GM15510 (cell line): ENCODE measurements at regions not wholly inside any gene's neighbourhood (a gene's known extent, or its start where the extent isn't known, plus 50 kb on each side); places are given as distances from the start of the nearest gene placed in this dataset.

Source experiments
- POLR2A ChIP-seq: IDR thresholded peaks from 3 replicates; pipeline ENCODE4 v1.6.1; 2011; ENCODE audit warnings: borderline replicate concordance; ENCODE audit not compliant: insufficient read length; ENCODE audit errors: extremely low read depth

GRCh38 chr16:85211271-85211801 lies 99.1 kb upstream of the CIBAR2 start:
- TF ChIP-seq POLR2A, result no peak

- TF ChIP-seq POLR2A, result no peak
Measured at GRCh38 chr16:85213926-85214675, 101.8 kb upstream of the CIBAR2 start.

DNA sequence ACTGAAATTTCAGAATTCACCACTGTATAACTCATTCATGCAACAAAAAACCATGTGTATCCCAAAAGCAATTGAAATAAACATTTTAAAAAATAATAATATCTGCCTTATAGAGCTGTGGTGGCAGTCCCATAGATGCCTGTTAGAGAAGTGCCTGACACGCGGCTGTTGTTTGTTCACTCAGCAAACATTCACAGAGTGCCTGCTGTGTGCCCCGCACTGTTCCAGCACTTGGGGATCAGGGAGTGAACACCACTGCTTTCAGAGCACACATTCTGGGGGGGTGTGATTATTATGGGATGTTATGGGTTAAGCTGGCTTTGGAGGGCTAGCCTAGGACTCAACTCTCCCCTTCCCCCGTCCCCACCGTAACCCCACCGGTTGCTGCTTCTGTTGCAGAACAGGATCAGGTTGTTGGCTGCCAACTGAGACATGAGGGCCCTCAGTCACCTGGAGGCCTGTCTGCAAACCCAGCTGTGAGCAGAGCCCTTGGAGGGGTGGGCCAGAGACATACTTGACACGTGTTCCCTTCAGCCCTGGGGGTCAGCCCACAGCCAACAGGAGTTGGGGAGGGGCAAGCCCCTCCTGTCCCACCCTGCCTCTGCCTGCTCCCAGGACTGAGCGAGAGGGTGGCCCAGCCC lies 103.3 kb upstream of the CIBAR2 start:
- TF ChIP-seq POLR2A, result no peak

DNA sequence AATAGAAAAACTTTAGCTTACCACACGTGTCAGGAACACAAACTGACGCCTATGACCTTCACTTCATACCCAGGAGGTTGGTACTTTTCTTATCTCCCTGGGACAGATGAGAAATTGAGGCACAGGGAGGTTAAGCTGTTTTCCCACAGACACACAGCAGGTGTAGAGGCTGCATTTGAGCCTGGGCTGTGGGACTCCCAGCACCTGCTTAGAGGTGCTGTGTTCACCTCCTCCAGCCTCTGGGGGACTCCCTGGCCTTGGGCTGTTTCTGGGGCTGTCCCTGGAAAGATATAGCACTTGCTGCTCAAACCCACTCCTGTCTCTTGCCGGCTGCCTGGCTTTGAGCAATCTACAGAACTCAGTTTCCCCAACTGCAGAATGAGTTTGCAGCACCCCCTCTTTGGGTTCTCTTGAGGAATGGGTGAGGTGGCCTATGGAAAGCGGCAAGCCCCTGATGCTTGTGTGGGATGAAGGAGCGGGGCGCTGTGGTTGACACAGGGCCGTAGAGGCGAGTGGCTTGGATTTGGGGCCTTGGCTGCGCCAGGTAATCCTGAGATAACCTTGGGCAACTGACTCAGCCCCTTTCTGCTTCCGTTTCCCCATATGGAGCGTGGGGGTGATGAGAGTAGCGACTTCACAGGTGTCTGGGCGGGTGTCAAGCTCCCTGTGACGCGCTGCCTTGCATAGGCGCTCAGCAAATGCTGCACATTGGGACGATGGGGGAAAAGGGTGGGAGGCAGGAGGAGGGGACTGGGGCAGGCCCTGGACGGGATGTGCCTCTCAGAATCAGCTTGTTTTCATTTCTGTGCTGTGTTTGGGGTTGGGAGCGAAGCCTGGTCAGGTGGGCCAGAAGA lies 104.5 kb upstream of the CIBAR2 start:
- no peak for TF ChIP-seq POLR2A

- no peak for TF ChIP-seq POLR2A
Measured at GRCh38 chr16:85220125-85220839, 108.0 kb upstream of the CIBAR2 start.

- no peak for TF ChIP-seq POLR2A
Measured at GRCh38 chr16:85220964-85221731, 108.9 kb upstream of the CIBAR2 start.

- TF ChIP-seq POLR2A, result no peak
Measured at GRCh38 chr16:85221771-85222154, 109.5 kb upstream of the CIBAR2 start.

DNA sequence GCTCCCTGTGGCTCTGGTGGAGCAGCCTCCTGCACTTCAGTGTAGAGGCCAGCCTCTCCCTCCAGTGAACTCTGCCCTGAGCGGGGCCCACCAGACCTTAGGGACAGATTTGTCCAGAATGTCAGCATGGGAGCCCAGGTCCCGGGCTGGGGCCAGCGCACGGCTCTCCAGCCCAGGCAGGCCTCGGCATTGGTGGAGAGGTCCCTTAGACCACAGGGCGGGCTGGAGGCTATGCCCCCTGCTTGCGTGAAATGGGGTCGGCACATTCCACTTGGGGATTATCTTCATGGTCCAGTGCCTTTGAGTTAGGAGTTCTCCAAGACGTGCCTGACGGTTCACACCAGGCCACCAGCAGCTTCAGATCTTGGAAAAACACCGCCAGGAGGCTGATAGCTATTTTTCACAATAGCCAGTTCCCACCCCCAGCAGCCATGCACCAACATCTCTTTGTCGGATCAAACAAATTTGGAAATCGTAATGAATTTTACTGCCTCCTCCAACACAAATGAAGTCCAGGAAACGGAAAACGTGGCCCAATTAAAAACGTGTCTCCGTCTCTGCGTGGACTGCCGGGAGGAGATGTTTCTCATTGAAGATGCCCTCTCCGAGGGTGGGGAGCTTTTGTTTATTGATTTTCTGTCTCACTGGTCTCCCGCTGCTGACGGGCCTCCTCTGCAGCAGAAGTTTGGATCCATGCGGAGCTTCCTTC lies 110.0 kb upstream of the CIBAR2 start:
- TF ChIP-seq POLR2A, result no peak

GRCh38 chr16:85225257-85225656 lies 113.0 kb upstream of the CIBAR2 start:
- TF ChIP-seq POLR2A, result no peak

GRCh38 chr16:85225721-85226120 lies 113.4 kb upstream of the CIBAR2 start:
- no peak for TF ChIP-seq POLR2A

DNA sequence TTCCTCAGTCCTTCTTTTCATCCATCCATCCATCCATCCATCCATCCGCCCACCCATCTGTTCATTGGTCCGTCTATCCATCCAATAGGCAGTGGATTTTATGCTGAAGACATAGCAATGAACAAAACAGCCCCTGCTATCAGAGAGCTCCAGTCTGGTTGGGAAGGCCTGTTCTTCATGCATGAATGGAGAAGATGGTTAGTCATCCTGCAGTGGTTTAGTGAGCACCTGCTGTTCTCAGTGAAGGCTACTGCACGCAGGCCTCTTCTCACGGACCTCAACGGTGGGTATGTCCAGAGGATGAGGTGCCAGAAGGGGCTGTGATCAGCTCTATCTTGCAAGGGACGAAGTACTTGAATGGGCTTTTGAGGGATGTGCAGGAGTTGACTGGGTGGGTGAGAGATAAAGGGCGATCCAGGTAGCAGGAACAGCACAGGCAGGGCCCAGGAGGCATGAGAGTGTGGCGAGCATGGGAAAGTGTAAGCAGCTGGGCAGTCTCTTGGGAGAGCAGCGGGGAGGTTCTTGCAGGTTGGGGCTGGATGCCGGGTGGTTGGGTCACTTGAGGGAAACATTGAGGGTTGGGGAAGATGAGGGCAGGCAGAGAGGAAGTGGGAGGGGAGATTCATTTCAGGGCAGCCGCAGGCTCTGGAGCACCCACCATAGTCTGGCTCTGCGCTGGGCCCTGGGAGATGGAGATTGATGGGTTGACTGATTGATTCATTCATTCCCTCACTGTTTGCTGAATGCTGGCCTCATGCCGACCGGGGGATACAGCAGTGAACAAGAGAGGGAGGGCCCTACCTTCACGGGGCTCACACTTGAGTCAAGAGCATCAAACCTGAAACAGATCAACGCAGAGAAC lies 115.0 kb upstream of the CIBAR2 start:
- no peak for TF ChIP-seq POLR2A

- TF ChIP-seq POLR2A, result no peak
Measured at GRCh38 chr16:85227946-85228862, 115.9 kb upstream of the CIBAR2 start.

GRCh38 chr16:85228970-85229430 lies 116.7 kb upstream of the CIBAR2 start:
- TF ChIP-seq POLR2A, result no peak
